T47D (cell line): ENCODE measurements at regions not wholly inside any gene's neighbourhood (a gene's known extent, or its start where the extent isn't known, plus 50 kb on each side); places are given as distances from the start of the nearest gene placed in this dataset.

Source experiments
- DNase-seq, 2 experiments: peaks; one replicate each; pipeline versions ENCODE4 v3.0.0 to v3.0.0-alpha.2; 2011 to 2012; ENCODE audit warnings: low read depth in 1 of 2, low spot score in 1 of 2
- JUND ChIP-seq: IDR thresholded peaks from 2 replicates; pipeline ENCODE4 v1.6.1; 2012; ENCODE audit warnings: low read depth
- in situ Hi-C: cut with HindIII; loops from 2 replicates; pipeline ENCODE4 v1.10.0; 2016; ENCODE audit warnings: low sequenced_read_pairs, low pct_unique_long_range_greater_than_20kb

DNA sequence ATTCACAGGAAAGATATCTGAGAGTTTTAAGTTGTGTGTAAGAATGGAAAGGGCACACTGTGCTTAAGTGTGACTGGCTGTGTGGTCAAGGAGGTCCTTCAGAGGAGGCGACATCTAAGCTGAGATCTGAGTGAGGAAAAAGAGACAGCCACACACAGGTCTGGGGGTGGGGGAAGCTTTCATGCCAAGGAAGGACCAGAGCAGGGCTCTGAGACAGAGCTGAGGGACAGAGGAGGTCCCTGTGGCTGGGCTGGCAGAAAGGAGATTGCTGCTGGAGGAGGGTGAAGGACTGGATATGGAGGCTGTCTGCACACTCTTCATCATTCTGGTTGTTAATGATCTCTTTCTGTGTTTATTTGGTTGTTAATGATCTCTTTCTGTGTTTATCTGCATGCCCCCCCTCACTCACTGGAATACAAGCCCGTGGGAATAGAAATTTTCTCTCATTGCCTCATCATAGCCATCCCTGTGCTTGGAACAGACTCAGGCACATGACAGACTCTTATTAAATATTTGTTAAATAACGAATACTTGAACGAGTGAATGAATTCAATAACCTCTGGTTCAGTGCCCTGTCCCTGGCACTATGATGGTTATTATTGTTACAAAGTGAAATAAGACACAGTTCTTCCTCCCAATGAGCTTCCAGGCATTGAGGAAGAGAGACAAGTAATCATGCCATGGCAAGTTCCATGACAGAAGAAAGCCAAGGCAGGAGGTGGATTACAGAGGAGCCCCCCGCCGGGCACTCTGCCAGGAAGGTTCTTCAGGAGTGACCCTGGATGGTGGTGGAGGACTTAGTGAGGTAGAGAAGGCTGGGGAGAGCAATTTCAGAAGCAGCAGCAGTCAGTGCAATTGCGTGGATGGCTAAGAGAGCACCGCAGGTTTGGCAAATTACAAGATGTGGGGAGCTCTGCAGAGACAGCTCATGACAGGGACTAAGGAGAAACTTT, 399.4 kb upstream of the HS6ST1 start:
- in situ Hi-C loops, result no loop called here
- TF ChIP-seq JUND, result no peak
- no peak for DNase-seq

DNA sequence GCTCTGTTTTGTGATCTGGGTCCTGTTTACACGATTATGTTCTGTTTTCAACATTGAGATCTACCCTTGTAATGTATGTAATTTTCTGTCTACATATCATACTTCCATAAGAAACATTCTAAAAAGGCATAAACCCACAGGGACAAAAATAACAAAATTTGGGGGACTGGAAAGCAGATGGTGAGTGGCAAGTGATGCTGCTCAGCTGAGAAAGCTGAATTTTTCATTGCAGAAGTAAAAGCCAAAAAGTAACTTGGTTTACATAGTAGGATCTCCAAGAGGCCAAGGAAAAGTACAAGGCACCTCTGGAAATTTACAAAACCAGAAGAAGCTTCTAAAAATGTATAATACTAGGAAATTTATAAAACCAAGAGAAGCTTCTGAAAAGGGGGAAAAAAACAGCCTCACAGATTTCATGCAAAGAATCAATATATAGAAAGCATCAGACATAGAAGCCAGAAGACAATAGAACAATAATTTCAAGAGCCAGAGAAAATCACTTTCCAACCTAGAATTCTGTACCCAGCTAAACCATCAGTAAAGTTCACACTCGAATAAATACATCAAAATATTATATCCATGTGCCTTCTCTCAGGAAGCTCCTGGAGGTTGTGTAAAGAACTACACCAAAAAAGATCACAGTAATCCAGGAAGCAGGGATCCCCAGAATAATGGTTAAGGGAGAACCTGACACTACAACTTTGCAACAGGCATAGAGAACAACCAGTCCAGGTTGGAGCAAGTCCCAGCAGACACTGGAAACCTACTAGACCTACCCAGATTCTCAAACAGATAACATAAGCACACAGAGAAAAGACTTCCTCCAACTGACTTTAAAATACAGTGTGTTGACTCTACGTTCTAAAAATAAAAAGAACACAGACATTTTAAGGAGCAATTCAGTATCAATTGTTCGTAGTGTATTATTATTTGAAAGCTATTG, 401.7 kb upstream of the HS6ST1 start:
- in situ Hi-C loops, result no loop called here
- DNase-seq, result peak in 1 of 2 experiments; percentile 41
- TF ChIP-seq JUND, result no peak

- TF ChIP-seq JUND, result no peak
- in situ Hi-C loops, result no loop called here
- DNase-seq, result no peak
Measured at GRCh38 chr2:128721096-128721495, 402.4 kb upstream of the HS6ST1 start.

- in situ Hi-C loops, result no loop called here
- no peak for DNase-seq
- TF ChIP-seq JUND, result no peak
Measured at GRCh38 chr2:128722489-128722888, 403.8 kb upstream of the HS6ST1 start.

DNA sequence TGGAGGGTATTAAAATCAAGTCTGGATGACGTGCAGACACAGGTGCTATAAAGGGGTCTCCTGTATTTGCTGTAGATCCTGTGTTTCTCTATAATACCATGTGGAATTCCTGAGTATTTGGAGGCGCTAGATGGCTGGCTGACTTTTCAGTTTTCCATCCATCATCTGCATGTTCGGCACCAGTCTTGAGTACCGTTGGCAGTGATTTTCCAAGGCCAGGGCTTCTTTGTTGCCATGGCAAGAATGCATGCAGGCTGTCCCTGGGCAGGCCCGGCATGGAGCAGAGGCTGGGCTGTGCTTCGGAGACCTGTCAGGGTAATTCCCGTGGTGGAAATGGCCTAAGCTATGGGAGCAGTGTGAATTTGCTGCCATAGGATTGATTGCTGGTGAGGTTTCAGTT, 405.9 kb upstream of the HS6ST1 start:
- no peak for TF ChIP-seq JUND
- DNase-seq, result no peak
- in situ Hi-C loops, result no loop called here

- in situ Hi-C loops, result no loop called here
- TF ChIP-seq JUND, result no peak
- no peak for DNase-seq
Measured at GRCh38 chr2:128724972-128725371, 406.3 kb upstream of the HS6ST1 start.

DNA sequence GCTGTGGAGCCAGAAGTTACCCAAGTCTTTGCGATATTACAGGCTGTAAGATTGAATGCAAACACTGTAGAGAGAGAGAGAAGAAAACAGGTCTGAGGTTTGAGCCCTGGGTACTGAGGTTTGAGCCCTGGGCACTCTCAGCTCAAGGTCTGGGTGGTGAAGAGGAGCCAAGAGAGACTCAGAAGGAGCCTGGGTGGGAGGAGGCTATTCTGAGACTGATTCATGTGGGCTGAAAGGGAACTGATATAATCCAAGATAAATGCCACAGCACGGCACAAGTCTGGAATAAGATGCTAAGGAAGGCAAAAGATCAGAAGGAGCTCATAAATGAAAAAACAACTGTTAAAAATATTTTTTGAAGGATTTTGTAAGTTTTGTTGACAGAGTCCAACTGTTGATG, 407.6 kb upstream of the HS6ST1 start:
- no peak for DNase-seq
- in situ Hi-C loops, result no loop called here

DNA sequence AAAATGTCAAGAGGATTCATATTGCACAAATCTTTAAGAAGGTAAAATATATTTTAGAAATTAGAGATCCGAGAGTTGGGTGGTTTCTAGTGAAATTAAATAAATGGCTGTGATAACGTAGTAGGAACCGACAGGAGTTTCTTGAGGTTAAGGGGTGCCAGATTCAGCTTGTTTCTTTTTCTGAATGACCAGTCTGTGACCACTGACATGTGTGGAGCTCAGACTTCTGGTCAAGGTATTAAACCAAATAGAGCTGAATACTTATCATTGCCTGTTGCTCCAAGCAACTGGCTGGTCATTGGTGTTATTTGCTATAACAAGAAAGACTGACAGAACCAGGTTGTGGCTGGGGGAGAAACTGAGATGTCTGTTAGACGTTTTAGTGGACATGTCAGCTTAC, 408.2 kb upstream of the HS6ST1 start:
- in situ Hi-C loops, result no loop called here
- DNase-seq, result no peak
- no peak for TF ChIP-seq JUND

More for the DNA sequence above, 407.6 kb upstream of the HS6ST1 start:
- no peak for TF ChIP-seq JUND

DNA sequence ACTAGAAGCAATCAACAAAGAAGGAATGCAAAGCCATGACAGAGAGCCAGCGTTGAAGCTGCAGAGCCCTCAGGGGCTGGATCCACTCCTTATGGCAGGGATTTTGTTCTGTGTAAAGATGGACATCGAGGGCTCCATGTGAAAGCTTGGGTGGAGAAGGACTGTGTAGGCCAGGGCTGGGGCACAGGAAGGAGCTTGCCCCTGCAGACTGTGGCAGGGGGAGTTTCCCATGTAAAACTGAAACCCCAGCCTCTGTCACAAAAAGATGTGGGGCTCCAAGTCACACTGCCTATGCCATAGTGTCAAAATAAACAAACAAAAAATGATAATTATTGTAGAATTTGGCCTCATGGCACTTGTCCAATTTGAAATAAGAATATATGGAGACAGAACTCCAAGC, 408.7 kb upstream of the HS6ST1 start:
- TF ChIP-seq JUND, result no peak
- DNase-seq, result no peak
- in situ Hi-C loops, result no loop called here

GRCh38 chr2:128727914-128728313, 409.2 kb upstream of the HS6ST1 start:
- no peak for TF ChIP-seq JUND

GRCh38 chr2:128729051-128729450, 410.4 kb upstream of the HS6ST1 start:
- no peak for TF ChIP-seq JUND
- DNase-seq, result no peak
- in situ Hi-C loops, result no loop called here

More at GRCh38 chr2:128727914-128728313, 409.2 kb upstream of the HS6ST1 start:
- DNase-seq, result peak in 1 of 2 experiments; percentile 54
- in situ Hi-C loops, result no loop called here

GRCh38 chr2:128731994-128732650, 413.5 kb upstream of the HS6ST1 start:
- in situ Hi-C loops, result no loop called here
- no peak for DNase-seq
- TF ChIP-seq JUND, result no peak
